GM21515 (cell line): ENCODE measurements at regions not wholly inside any gene's neighbourhood (a gene's known extent, or its start where the extent isn't known, plus 50 kb on each side); places are given as distances from the start of the nearest gene placed in this dataset.

Experiments
- ATAC-seq: cut with Tn5 transposase; IDR thresholded peaks from one replicate; pipeline ENCODE4 v1.9.1; 2021; ENCODE audit not compliant: unreplicated experiment

GRCh38 chr15:70556779-70557178, 206.6 kb downstream of the UACA start:
- no peak for ATAC-seq

DNA sequence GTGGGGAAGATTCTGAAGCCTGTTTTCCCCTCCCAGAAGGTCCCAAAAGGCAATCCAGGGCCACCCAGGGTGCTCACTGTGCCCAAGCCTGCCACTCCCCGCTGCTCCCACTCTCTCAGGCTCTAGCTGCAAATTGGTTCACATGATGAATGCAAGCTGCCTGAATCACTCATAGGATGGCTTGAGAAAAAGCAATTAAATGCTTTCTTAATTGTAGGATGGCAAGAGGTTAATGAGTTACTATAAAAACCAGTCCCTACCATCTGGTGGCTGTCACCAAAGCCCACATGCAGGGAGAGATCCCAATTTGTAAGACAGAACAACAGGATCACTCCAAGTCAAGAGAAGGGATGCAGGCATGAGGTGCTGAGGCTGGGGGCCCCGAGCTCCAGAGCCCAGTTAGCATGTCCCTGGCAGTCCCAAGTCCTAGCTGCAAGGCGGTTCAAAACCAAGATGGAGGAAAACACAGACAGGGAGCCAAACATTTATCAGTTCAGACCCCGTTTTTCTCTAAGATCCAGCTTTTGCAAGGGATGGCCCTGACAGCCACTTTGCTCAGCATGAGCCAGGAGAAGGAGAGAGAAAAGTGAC, 207.1 kb downstream of the UACA start:
- ATAC-seq, result no peak

DNA sequence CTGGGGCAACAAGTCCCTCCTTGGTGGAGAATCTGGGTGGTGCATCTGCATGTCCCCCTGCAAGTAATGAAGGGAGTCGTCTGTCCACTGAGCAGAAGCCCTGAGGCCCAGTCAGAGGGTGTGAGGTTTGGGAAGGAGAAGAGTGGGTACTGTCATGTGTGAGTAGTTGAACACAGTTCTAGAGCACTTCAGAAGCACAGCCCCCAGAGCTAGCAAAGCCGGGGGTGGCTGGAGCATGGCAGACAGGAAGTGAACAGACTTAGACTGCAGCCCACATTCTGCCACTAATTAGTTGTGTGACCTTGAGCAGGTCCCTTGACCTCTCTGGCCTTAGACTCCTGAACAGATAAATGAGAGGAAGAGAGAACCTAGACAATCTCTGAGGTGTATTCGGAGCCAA, 207.6 kb downstream of the UACA start:
- no peak for ATAC-seq

GRCh38 chr15:70547846-70548487, 215.4 kb downstream of the UACA start:
- ATAC-seq, result no peak

- no peak for ATAC-seq
These were observed 217.8 kb downstream of the UACA start for GRCh38 chr15:70545526-70545925.

DNA sequence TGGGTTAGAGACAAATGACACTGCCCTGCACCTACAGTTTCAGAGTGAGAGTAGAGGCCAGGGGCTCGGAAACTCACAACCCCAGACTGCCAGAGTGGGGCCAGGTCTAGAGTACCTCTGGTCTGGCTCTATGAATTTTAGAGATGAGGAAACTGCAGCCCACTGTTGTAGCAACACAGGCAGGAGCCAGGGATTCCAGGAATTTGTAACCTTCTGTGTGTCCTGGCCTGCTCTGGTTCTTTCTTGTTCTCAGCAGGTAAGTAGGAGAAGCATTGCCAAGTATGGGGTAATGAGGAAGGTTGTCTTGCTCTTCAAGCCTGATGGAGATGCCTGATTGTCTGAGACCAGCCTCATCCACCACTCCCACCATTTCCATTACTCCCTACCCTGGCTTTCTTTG, 221.8 kb downstream of the UACA start:
- ATAC-seq, result no peak

DNA sequence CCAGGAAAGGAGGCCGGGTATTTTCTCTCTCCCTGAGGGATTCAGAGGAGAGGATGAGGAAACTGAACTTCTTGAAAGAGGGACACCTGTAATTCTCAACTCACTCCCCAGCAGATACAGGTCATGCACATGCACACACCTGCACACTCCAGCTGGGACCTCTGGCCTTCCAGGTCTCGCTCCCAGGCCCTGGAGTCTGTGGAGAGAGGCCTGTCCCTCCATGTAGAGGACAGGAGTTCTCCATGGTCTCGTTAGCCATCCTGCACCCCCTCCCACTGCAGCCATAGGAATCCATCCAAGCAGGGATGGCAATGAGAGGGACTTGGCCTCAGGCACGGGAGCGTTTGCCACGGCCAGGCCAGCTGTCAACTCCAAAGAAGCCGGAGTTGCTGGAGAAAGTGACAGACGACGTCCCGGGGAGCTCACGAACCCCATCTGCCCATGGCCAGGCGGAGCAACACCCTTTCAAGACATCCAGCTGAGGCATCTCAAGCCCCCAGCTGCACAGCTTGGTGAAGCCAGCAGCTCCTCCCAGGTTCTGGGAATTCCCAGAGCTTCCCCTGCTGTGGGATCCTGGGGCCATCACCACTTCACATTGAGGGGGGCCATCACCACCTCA, 223.3 kb downstream of the UACA start:
- ATAC-seq, result no peak

DNA sequence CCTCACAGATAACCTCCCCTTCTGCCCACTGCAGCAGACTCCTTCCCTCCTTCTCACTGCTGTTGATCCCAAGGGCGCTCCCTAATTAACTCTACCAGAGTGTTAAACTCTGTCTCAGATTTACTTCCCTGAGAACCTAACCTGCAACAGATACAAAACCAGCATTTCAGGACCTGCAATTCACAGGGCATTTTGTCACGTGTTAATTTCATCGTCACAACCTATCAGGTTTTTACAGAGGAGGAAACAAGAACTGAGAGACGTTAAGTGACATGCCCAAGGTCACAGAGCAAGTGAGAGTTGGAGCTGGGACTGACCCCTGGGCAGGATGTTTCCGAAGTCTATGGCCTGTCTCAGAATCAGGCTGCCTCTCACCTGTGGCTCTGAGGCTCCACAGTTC, 223.9 kb downstream of the UACA start:
- ATAC-seq, result no peak

DNA sequence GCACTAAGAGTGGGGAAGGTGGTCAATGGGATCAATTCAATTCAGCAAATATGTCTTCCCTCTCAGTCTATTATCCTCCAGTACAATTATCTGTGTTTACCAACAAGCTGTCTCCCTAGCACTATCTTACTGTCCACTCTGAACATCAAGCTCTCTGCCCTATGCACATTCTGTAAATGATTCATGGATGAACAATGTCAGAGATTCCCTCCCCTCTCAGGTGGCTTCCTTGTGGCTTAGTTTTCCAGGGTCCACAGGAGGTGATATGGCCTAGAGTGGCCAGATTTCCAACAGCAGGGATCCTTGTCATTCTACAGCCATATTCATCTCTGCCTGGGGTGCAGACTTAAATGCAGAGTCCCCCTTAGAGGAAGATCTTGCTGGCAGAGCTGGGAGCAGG, 225.1 kb downstream of the UACA start:
- ATAC-seq, result no peak

DNA sequence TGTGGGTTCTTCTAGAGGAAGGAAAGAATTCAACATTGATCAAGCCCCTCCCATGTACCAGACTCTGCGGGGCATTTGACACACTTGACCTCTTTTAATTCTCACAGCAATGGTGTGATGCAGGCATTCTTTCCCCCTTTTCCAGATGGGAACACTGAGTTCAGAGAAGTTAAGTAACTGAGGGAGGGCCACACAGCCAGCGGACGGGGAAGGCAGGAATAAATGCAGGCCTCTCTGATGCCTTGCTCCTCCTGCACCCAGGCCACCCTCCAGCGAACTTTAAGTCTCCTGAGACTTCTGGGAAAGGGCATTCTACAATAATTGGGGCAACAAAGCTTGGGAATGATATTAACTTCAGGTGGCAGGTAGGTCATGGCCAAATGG, 227.4 kb downstream of the UACA start:
- no peak for ATAC-seq

GRCh38 chr15:70535071-70535954, 228.0 kb downstream of the UACA start:
- no peak for ATAC-seq

DNA sequence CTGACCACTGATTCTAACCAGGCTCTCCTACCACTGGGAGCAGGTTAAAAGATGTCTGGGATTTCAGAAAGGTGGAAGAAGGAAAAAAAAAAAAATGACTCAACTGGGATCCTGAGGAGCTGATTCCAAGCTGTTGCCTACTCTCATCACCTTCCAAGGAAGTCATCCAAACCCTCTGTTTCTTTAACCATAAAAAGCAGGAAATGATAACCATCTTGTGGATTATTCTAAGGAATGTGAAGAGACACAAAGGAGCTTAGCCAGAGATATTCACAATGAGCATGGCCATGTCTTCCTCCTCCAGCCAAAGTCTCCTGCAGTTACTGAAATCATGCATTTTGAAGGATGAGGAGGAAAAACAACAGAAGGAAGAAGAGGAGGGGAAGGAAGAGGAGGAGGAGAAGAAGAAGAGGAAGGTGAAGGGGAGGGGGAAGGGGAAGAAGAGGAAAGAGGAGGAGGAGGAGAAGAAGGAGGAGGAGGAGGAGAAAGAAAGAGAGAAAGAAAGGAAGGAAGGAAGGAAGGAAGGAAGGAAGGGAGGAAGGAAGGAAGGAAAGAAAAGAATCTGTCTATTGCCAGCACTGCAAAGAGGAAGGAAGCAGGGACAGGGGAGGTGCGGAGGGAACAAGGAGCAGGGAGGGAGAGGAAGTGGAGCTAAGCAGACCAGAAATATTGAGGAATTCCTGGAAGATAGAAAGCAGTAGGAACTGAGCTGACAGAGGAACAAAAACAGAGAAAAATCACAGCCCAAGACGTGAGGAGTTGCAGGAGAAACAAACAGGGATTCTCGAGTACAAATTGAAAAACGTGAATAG, 229.2 kb downstream of the UACA start:
- ATAC-seq, result no peak

- no peak for ATAC-seq
These were observed 230.7 kb downstream of the UACA start for GRCh38 chr15:70532531-70533186.

DNA sequence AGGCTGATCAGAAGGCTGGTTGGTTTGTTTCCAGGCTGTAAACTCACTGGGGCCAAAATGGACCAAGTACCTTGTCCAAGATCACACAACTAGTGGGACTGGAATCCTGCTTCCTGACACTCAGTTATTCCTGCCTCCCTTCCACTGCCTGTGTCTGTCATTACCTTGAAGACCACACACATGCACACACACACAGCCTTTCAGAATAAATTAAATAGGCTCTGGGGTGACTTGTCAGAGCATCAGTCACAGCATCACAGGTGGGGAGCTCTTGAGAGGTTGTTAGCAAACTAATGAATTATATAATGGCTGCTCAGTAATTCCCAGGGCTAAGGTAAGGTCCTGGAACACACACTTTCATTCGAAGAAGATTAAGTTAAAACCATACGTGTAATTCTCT, 231.8 kb downstream of the UACA start:
- no peak for ATAC-seq

DNA sequence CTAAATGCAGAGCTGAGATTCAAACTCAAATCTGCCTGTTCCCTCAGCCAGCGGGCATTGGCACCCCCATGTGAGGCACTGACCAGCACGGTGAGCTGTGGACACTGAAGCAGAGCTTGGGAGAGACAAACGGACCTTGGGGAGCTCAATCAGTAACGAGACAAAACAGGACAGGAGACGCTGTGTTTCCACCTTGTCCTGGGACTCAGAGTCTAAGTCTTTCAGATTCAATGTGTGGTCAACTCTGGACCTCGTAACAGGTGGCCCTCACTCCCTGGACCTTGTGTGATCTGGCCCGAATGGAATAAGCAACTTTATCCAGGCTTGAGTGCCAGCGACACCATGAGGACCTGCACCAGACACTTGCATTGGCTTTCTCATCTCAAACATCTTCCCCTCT, 232.5 kb downstream of the UACA start:
- no peak for ATAC-seq

- no peak for ATAC-seq
These were observed 232.9 kb downstream of the UACA start for GRCh38 chr15:70530503-70530902.

- no peak for ATAC-seq
These were observed 233.3 kb downstream of the UACA start for GRCh38 chr15:70530017-70530499.

DNA sequence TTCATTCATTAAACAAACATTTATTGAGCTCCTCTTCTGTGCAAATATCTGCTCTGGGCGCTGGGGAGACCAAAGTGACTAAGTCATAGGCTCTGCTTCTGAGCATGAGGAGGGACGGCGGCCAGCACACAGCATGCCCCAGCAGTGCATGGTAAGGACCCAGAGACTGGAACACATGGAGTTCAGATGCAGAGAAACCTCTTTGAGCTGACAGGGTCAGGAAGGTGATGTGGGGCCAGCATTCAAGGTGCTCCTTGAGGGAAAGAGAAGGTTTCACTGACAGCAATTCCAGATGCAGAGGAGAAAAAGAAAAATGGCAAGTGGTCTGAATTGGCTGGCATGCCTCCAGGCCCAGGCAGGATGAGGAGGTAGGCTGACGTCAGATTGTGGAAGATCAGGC, 234.5 kb downstream of the UACA start:
- no peak for ATAC-seq

DNA sequence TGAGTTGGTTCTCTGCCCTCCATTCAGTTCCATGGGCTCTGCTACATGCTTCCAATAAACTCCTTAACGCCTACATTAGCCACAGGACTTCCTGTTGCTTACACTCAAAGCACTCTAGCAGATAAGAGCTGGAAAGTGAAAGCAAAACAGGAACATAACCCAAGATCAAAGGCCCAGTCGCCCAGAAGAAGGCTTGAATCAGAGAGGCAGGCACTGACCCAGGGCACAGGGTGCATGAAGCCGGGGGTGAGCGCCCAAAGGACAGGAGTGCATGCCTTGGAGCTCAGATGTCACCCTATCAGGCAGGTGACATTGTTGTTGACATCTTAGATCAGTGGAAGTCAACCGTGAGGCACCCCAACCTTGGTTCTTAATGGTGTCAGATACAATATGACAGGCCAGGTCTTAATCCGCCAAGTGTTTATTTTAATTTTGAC, 235.1 kb downstream of the UACA start:
- no peak for ATAC-seq

DNA sequence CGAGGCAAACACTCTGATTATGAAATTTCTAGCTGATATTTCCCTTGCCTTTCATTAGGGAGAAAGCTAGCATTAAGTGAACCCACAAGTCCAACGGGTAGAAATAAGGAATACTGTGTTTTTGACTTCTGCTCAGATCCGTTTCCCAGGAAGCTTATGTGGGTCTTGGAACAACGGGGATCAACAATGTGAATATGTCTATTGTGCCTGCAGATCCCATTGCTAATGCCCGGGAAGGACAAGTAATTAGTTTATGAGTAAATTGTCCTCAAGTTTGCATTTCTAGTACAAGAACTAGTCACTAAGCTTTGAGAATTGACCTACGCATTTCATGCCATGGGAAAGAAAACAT, 236.4 kb downstream of the UACA start:
- ATAC-seq, result no peak
